ENCODE measurements at regions not wholly inside any gene's neighbourhood (a gene's known extent, or its start where the extent isn't known, plus 50 kb on each side); places are given as distances from the start of the nearest gene placed in this dataset.

DNA sequence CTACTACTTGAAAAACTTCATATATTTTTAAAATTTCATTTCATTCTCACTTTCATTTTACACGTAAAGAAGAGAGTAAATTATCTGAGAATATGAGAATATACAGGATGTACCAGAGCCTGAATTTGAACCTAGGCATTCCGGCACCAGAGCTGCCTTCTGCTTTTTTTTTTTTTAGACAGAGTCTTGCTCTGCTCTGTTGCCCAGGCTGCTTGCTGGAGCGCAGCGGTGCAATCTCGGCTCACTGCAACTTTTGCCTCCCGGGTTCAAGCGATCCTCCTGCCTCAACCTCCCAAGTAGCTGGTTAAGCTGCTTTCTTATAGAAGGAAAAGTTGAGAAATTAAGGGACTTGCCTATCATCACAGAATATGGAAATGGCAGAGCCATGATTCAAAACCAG is 540.1 kb downstream of the EBF1 start:
- FAIRE-seq, result peak; percentile 44
- no TSS peak for BruUV-seq (replicated peaks)
- WGBS (ENCODE audit: insufficient coverage, insufficient replicate concordance, low lambda C conversion rate, missing lambda C conversion rate), result under 1% methylated on average over 7 of the region's 7 CpGs

More for the DNA sequence above, 540.1 kb downstream of the EBF1 start:
- Histone ChIP-seq H3K36me3 (ENCODE audit: control insufficient read depth in 2 of 2, insufficient read depth in 2 of 2, low read length in 1 of 2) (no peaks in the 10 kb centered on the region), H2AFZ (ENCODE audit: control insufficient read depth, low read depth, low read length) (no peak overlapping the region), H3K27me3 (replicated peaks in 1 of 2; ENCODE audit: control insufficient read depth in 2 of 2, insufficient read depth in 2 of 2, low read length in 1 of 2) (no peaks in the 10 kb centered on the region), H3K9me3 (replicated peaks; ENCODE audit: control insufficient read depth, insufficient read depth, low read length) (no peaks in the 10 kb centered on the region; the same call in 2 of the 3 replicates), H3K4me3 (peak overlapping the region; percentile 56; the same call in 1 of the 2 replicates), H3K4me1 (ENCODE audit: control insufficient read depth, insufficient read depth, low read length) (peaks cover 24% of the 10 kb centered on the region), H4K20me1 (ENCODE audit: control insufficient read depth, insufficient read depth) (no peaks in the 10 kb centered on the region), H3K27ac (ENCODE audit: control insufficient read depth, insufficient read depth) (no peak overlapping the region), H3K4me2 (ENCODE audit: control insufficient read depth, insufficient read depth) (peak overlapping the region; percentile 83), H3K9ac (ENCODE audit: control insufficient read depth, insufficient read depth, low read length) (no peak overlapping the region), H3K79me2 (ENCODE audit: control insufficient read depth, insufficient read depth, low read length) (no peaks in the 10 kb centered on the region)
- TF ChIP-seq, protein P1, sequence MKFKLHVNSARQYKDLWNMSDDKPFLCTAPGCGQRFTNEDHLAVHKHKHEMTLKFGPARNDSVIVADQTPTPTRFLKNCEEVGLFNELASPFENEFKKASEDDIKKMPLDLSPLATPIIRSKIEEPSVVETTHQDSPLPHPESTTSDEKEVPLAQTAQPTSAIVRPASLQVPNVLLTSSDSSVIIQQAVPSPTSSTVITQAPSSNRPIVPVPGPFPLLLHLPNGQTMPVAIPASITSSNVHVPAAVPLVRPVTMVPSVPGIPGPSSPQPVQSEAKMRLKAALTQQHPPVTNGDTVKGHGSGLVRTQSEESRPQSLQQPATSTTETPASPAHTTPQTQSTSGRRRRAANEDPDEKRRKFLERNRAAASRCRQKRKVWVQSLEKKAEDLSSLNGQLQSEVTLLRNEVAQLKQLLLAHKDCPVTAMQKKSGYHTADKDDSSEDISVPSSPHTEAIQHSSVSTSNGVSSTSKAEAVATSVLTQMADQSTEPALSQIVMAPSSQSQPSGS (IDR thresholded peaks at IDR 0.05; ENCODE audit: low read length), result 0 out of 2 replicates have a peak, but pooled peaks have one; percentile 4
- TF ChIP-seq HDAC6 (IDR thresholded peaks at IDR 0.05; ENCODE audit: unreplicated experiment) (no peak), SMAD1 (IDR thresholded peaks at IDR 0.05; ENCODE audit: low read depth, partially characterized antibody) (no peak), SPI1 (IDR thresholded peaks at IDR 0.05; ENCODE audit: borderline replicate concordance, insufficient read depth, low read depth, low read length) (peak; percentile 24; the same call in 1 of the 2 replicates), SMC3 (IDR thresholded peaks at IDR 0.05; ENCODE audit: borderline replicate concordance, low read length) (no peak), SUPT20H (IDR thresholded peaks at IDR 0.05; ENCODE audit: borderline replicate concordance, control insufficient read depth, low read depth, low read length) (no peak), ZNF384 (IDR thresholded peaks at IDR 0.05; ENCODE audit: borderline replicate concordance, low read depth, low read length) (peak; percentile 88), MXI1 (IDR thresholded peaks at IDR 0.05; ENCODE audit: low read depth, low read length) (no peak), MEF2A (IDR thresholded peaks at IDR 0.05; ENCODE audit: insufficient read depth, low read depth, low read length) (0 out of 2 replicates have a peak, but pooled peaks have one; percentile 18), EGR1 (IDR thresholded peaks at IDR 0.05; ENCODE audit: borderline replicate concordance in 1 of 2, low read depth in 2 of 2, low read length in 2 of 2) (0 out of 3 replicates have a peak, but pooled peaks of 1 of the 2 experiments have one; percentile 6), PAX5 (IDR thresholded peaks at IDR 0.05; ENCODE audit: borderline replicate concordance, low read depth, low read length) (peak; percentile 68; the same call in 1 of the 2 replicates)
- RAD21 ChIA-PET (ENCODE audit: unreplicated experiment), result interaction anchor here (1.1 to 2.0 kb wide), 3 partner anchors 46 to 125 kb away, joined by 3 to 6 read pairs (median 3); no protein-coding TSS in a partner anchor
- DNase-seq (ENCODE audit: low read depth, low spot score) (peak; percentile 25), ATAC-seq (peak; percentile 84)
- CTCF ChIA-PET, result interaction anchor here (1.0 kb wide), 1 partner anchor 18 kb away, joined by 3 read pairs; no protein-coding TSS in a partner anchor
- POLR2A ChIA-PET, result no interaction called here
- SMC1A ChIA-PET (ENCODE audit: uncharacterized antibody, unreplicated experiment), result interaction anchor here (0.6 to 1.5 kb wide), 7 partner anchors 13 to 485 kb away, joined by 3 to 5 read pairs (median 4); no protein-coding TSS in a partner anchor
- intact Hi-C loops (cut with micrococcal nuclease; ENCODE audit: unreplicated experiment), result no loop called here
- in situ Hi-C loops (cut with MboI), result no loop called here
